Panc1 (cell line): ENCODE measurements at regions not wholly inside any gene's neighbourhood (a gene's known extent, or its start where the extent isn't known, plus 50 kb on each side); places are given as distances from the start of the nearest gene placed in this dataset.

Experiments used
- POLR2AphosphoS5 ChIP-seq: IDR thresholded peaks from 2 replicates; pipeline ENCODE4 v1.6.1; 2012; ENCODE audit warnings: mild to moderate bottlenecking, low read depth, low read length, moderate library complexity
- SIN3A ChIP-seq: IDR thresholded peaks from 2 replicates; pipeline ENCODE4 v1.6.1; 2012; ENCODE audit warnings: low read depth, mild to moderate bottlenecking, low read length, moderate library complexity, borderline replicate concordance; ENCODE audit not compliant: insufficient read depth
- TF ChIP-seq, protein P1 (sequence below): fragments of 450-650 bp; IDR thresholded peaks from 2 replicates; pipeline ENCODE4 v1.5.1; 2017; ENCODE audit warnings: mild to moderate bottlenecking
- TF ChIP-seq, protein P2 (sequence below), 2 experiments: IDR thresholded peaks; 2 replicates each; pipeline ENCODE4 v1.6.1; 2011 to 2012; ENCODE audit warnings: low read depth in 2 of 2, control low read depth in 1 of 2, low read length in 1 of 2, mild to moderate bottlenecking in 1 of 2, moderate library complexity in 1 of 2; ENCODE audit not compliant: insufficient read depth in 1 of 2

DNA sequence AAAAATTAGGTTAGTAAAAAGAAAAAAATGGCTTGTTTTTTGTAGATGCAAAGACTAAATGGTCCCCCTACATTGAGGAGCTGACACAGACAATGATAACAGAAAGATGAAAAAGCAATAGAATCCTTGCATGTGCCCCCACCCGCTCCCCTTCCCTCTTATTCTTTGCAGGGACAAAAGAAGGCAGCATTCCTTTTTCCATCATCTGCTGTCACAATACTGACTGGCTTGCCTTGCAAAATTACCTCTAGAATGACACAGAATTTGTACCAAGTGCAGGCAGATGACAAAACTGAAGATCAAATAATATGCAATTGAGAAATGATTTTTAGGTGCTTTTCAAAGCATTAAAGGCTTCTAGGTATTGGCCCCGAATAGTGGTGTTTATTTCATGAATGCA, 153.1 kb upstream of the AGA start:
- TF ChIP-seq POLR2AphosphoS5 (no peak), SIN3A (no peak)
- TF ChIP-seq, protein P1, sequence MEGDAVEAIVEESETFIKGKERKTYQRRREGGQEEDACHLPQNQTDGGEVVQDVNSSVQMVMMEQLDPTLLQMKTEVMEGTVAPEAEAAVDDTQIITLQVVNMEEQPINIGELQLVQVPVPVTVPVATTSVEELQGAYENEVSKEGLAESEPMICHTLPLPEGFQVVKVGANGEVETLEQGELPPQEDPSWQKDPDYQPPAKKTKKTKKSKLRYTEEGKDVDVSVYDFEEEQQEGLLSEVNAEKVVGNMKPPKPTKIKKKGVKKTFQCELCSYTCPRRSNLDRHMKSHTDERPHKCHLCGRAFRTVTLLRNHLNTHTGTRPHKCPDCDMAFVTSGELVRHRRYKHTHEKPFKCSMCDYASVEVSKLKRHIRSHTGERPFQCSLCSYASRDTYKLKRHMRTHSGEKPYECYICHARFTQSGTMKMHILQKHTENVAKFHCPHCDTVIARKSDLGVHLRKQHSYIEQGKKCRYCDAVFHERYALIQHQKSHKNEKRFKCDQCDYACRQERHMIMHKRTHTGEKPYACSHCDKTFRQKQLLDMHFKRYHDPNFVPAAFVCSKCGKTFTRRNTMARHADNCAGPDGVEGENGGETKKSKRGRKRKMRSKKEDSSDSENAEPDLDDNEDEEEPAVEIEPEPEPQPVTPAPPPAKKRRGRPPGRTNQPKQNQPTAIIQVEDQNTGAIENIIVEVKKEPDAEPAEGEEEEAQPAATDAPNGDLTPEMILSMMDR = no peak
- TF ChIP-seq, protein P2, sequence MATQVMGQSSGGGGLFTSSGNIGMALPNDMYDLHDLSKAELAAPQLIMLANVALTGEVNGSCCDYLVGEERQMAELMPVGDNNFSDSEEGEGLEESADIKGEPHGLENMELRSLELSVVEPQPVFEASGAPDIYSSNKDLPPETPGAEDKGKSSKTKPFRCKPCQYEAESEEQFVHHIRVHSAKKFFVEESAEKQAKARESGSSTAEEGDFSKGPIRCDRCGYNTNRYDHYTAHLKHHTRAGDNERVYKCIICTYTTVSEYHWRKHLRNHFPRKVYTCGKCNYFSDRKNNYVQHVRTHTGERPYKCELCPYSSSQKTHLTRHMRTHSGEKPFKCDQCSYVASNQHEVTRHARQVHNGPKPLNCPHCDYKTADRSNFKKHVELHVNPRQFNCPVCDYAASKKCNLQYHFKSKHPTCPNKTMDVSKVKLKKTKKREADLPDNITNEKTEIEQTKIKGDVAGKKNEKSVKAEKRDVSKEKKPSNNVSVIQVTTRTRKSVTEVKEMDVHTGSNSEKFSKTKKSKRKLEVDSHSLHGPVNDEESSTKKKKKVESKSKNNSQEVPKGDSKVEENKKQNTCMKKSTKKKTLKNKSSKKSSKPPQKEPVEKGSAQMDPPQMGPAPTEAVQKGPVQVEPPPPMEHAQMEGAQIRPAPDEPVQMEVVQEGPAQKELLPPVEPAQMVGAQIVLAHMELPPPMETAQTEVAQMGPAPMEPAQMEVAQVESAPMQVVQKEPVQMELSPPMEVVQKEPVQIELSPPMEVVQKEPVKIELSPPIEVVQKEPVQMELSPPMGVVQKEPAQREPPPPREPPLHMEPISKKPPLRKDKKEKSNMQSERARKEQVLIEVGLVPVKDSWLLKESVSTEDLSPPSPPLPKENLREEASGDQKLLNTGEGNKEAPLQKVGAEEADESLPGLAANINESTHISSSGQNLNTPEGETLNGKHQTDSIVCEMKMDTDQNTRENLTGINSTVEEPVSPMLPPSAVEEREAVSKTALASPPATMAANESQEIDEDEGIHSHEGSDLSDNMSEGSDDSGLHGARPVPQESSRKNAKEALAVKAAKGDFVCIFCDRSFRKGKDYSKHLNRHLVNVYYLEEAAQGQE (IDR thresholded peaks at IDR 0.05; ENCODE audit: insufficient read depth in 1 of 2, low read depth in 2 of 2, low read length in 1 of 2) = no peak
